HCT116 (cell line): ENCODE measurements at regions not wholly inside any gene's neighbourhood (a gene's known extent, or its start where the extent isn't known, plus 50 kb on each side); places are given as distances from the start of the nearest gene placed in this dataset.

Experiments
- ATAC-seq: fragments of 200-7000 bp; cut with Tn5 transposase; 2 replicates; pipeline ENCODE4 v1.9.1; 2020; ENCODE audit warnings: mild to moderate bottlenecking, moderate library complexity
- BruUV-seq: library from RNA; stranded (reverse); fragments of 400-500 nt; replicated peaks from 2 replicates; lab custom pipeline; 2021; lab: Mats Ljungman, UMichigan
- CTCF ChIA-PET: fragments of 300-600 bp; sonication (Branson Sonifier 250); formaldehyde crosslinking; loops from one replicate; lab custom pipeline; 2021; ENCODE audit warnings: antibody characterized with exemption; lab: Charles Lee
- POLR2A ChIA-PET: fragments of 300-600, 350-600 bp; sonication (Branson Sonifier 250); formaldehyde crosslinking; loops from one replicate; lab custom pipeline; 2021; ENCODE audit warnings: antibody characterized with exemption; lab: Charles Lee
- RAD21 ChIA-PET, 2 experiments: fragments of 300-600 bp; sonication (Branson Sonifier 250); formaldehyde crosslinking; loops; one replicate each; lab custom pipeline; 2023; ENCODE audit warnings: low total read pairs in 2 of 2; ENCODE audit not compliant: uncharacterized antibody in 2 of 2, unreplicated experiment in 2 of 2, low non-redundant PET in 1 of 2; lab: Charles Lee
- DNase-seq: peaks from one replicate; pipeline ENCODE4 v3.0.0-alpha.2; 2010; ENCODE audit warnings: low read depth, low spot score
- H2AFZ ChIP-seq: fragments of 200-600 bp; shearing (Covaris generic), sonication (generic); 2 replicates; pipeline ENCODE4 v1.6.1; 2017; ENCODE audit warnings: low read depth, mixed run types, mixed read lengths, antibody characterized with exemption, low read length; ENCODE audit not compliant: poor library complexity, severe bottlenecking
- H3K27ac ChIP-seq: 2 replicates; pipeline ENCODE4 v1.5.1; 2012; ENCODE audit warnings: low read depth, low read length
- H3K27me3 ChIP-seq: fragments of 200-600 bp; sonication (generic); 2 replicates; pipeline ENCODE4 v1.6.1; 2016; ENCODE audit warnings: mixed run types, low read length, mixed read lengths; ENCODE audit not compliant: insufficient read depth
- H3K36me3 ChIP-seq, 2 experiments: fragments of 200-500 bp in 1 of 2; fragments of 200-600 bp in 1 of 2; sonication (Bioruptor generic) in 1 of 2; sonication (generic) in 1 of 2; 2 replicates each; pipeline versions ENCODE4 v1.5.1 to v1.6.1; 2014 to 2016; ENCODE audit warnings: low read length in 2 of 2, inconsistent platforms in 1 of 2, mixed read lengths in 1 of 2, mixed run types in 1 of 2; ENCODE audit not compliant: insufficient read depth in 2 of 2, control insufficient read depth in 1 of 2
- H3K4me1 ChIP-seq, 2 experiments: fragments of 200-600 bp in 1 of 2; sonication (generic) in 1 of 2; 2 replicates each; pipeline versions ENCODE4 v1.5.1 to v1.6.1; 2012 to 2017; ENCODE audit warnings: low read length in 2 of 2, inconsistent platforms in 1 of 2, mild to moderate bottlenecking in 1 of 2, mixed read lengths in 1 of 2, mixed run types in 1 of 2, moderate library complexity in 1 of 2; ENCODE audit not compliant: insufficient read depth in 2 of 2, control insufficient read depth in 1 of 2
- H3K4me2 ChIP-seq: fragments of 200-600 bp; sonication (generic); 2 replicates; pipeline ENCODE4 v1.6.1; 2017; ENCODE audit warnings: mixed run types, low read length, mixed read lengths
- H3K4me3 ChIP-seq, 2 experiments: fragments of 200-600 bp in 1 of 2; sonication (generic) in 1 of 2; replicated peaks in 1 of 2; 2 replicates each; pipeline ENCODE4 v1.5.1; 2011 to 2016; ENCODE audit warnings: low read length in 2 of 2, control low read depth in 1 of 2, low read depth in 1 of 2, mild to moderate bottlenecking in 1 of 2, mixed read lengths in 1 of 2, mixed run types in 1 of 2
- H3K79me2 ChIP-seq: fragments of 200-600 bp; sonication (generic); 2 replicates; pipeline ENCODE4 v1.6.1; 2017; ENCODE audit warnings: mild to moderate bottlenecking, mixed run types, low read length, moderate library complexity, mixed read lengths; ENCODE audit not compliant: insufficient read depth
- H3K9ac ChIP-seq: fragments of 200-600 bp; sonication (generic); 2 replicates; pipeline ENCODE4 v1.6.1; 2016; ENCODE audit warnings: low read length, mixed read lengths
- H3K9me2 ChIP-seq: fragments of 200-600 bp; sonication (generic), shearing (Covaris generic); 2 replicates; pipeline ENCODE4 v1.6.1; 2017; ENCODE audit warnings: mixed run types, mild to moderate bottlenecking, moderate library complexity; ENCODE audit not compliant: insufficient read depth
- H3K9me3 ChIP-seq, 2 experiments: fragments of 200-500 bp in 1 of 2; fragments of 200-600 bp in 1 of 2; sonication (Bioruptor generic) in 1 of 2; sonication (generic) in 1 of 2; 2 replicates each; pipeline ENCODE4 v1.6.1; 2014 to 2017; ENCODE audit warnings: low read length in 2 of 2, mixed read lengths in 2 of 2, inconsistent platforms in 1 of 2, low read depth in 1 of 2, mild to moderate bottlenecking in 1 of 2, mixed run types in 1 of 2, moderate library complexity in 1 of 2; ENCODE audit not compliant: control insufficient read depth in 1 of 2, insufficient read depth in 1 of 2
- H4K20me1 ChIP-seq: fragments of 200-600 bp; sonication (generic), shearing (Covaris generic); 2 replicates; pipeline ENCODE4 v1.6.1; 2017; ENCODE audit warnings: mixed run types, mild to moderate bottlenecking, moderate library complexity; ENCODE audit not compliant: insufficient read depth
- EZH2 ChIP-seq: fragments of 200-600 bp; sonication (generic); IDR thresholded peaks from 2 replicates; pipeline ENCODE4 v1.6.1; 2017; ENCODE audit warnings: antibody characterized with exemption, mixed run types
- FOSL1 ChIP-seq: IDR thresholded peaks from 2 replicates; pipeline ENCODE4 v1.6.1; 2012; ENCODE audit warnings: low read depth
- JUND ChIP-seq: IDR thresholded peaks from 2 replicates; pipeline ENCODE4 v1.6.1; 2012
- MAX ChIP-seq: IDR thresholded peaks from 2 replicates; pipeline ENCODE4 v1.6.1; 2012
- POLR2AphosphoS5 ChIP-seq: IDR thresholded peaks from 2 replicates; pipeline ENCODE4 v1.6.1; 2011; ENCODE audit warnings: mild to moderate bottlenecking, low read depth, low read length, moderate library complexity
- REST ChIP-seq: IDR thresholded peaks from 2 replicates; pipeline ENCODE4 v1.6.1; 2012; ENCODE audit warnings: low read depth
- SRF ChIP-seq: IDR thresholded peaks from 2 replicates; pipeline ENCODE4 v1.6.1; 2012; ENCODE audit warnings: low read depth
- TCF7L2 ChIP-seq: IDR thresholded peaks from 2 replicates; pipeline ENCODE4 v1.7.0; 2011; ENCODE audit warnings: borderline replicate concordance, inconsistent platforms; ENCODE audit not compliant: insufficient read depth, insufficient read length; ENCODE audit errors: extremely low read depth
- YY1 ChIP-seq: IDR thresholded peaks from 2 replicates; pipeline ENCODE4 v1.6.1; 2011; ENCODE audit warnings: low read length, low read depth, moderate library complexity, mild to moderate bottlenecking; ENCODE audit not compliant: insufficient replicate concordance; ENCODE audit errors: extremely low read depth
- ZBTB33 ChIP-seq: IDR thresholded peaks from 2 replicates; pipeline ENCODE4 v1.6.1; 2011; ENCODE audit warnings: mild to moderate bottlenecking, low read length, moderate library complexity; ENCODE audit not compliant: insufficient replicate concordance; ENCODE audit errors: extremely low read depth
- ZNF274 ChIP-seq: fragments of 200-500 bp; sonication (Bioruptor generic); IDR thresholded peaks from 2 replicates; pipeline ENCODE4 v1.6.1; 2014; ENCODE audit warnings: mild to moderate bottlenecking, low read depth, low read length, inconsistent platforms
- intact Hi-C: fragments of 100-400 bp; cut with micrococcal nuclease; formaldehyde crosslinking; loops from 2 replicates; pipeline ENCODE4 v1.10.0; 2022

GRCh38 chr14:84544486-84545131, 985.3 kb upstream of the FLRT2 start:
- no peak overlapping the region for H2AFZ ChIP-seq
- H3K4me2 ChIP-seq = no peak overlapping the region
- H3K36me3 ChIP-seq = no peaks in the 10 kb centered on the region
- CTCF ChIA-PET = no interaction called here
- H3K4me3 ChIP-seq = no peak overlapping the region
- BruUV-seq = no TSS peak
- ATAC-seq (no peak), DNase-seq (no peak)
- H4K20me1 ChIP-seq = no peaks in the 10 kb centered on the region
- no peak overlapping the region for H3K9ac ChIP-seq
- no peaks in the 10 kb centered on the region for H3K27me3 ChIP-seq
- intact Hi-C loops = no loop called here
- H3K4me1 ChIP-seq = no peaks in the 10 kb centered on the region
- TF ChIP-seq POLR2AphosphoS5 (no peak), JUND (no peak), SRF (no peak), FOSL1 (no peak)
- H3K9me2 ChIP-seq = no peaks in the 10 kb centered on the region
- RAD21 ChIA-PET = no interaction called here
- no peaks in the 10 kb centered on the region for H3K79me2 ChIP-seq
- H3K27ac ChIP-seq = no peak overlapping the region
- peaks cover 7 to 20% of the 10 kb centered on the region in 2 experiments; a peak in 2 of 4 replicates for H3K9me3 ChIP-seq
- POLR2A ChIA-PET = no interaction called here

- ChIA-PET CTCF (no interaction called here), POLR2A (no interaction called here), RAD21 (no interaction called here)
- BruUV-seq = no TSS peak
- Histone ChIP-seq H3K9me2 (no peaks in the 10 kb centered on the region), H4K20me1 (no peaks in the 10 kb centered on the region), H3K4me3 (no peak overlapping the region), H3K4me2 (no peak overlapping the region), H2AFZ (no peak overlapping the region), H3K27me3 (no peaks in the 10 kb centered on the region), H3K9ac (no peak overlapping the region), H3K36me3 (no peaks in the 10 kb centered on the region), H3K79me2 (no peaks in the 10 kb centered on the region), H3K27ac (no peak overlapping the region), H3K9me3 (peaks cover 7 to 30% of the 10 kb centered on the region in 2 experiments; a peak in 2 of 4 replicates), H3K4me1 (no peaks in the 10 kb centered on the region)
- intact Hi-C loops = no loop called here
- DNase-seq = no peak
- ATAC-seq = no peak
- TF ChIP-seq EZH2 = no peak
- TF ChIP-seq MAX = no peak
- TF ChIP-seq ZBTB33 = no peak
- TF ChIP-seq REST = no peak
- no peak for TF ChIP-seq TCF7L2
- TF ChIP-seq YY1 = no peak
- no peak for TF ChIP-seq ZNF274
These were observed 983.7 kb upstream of the FLRT2 start for GRCh38 chr14:84546236-84546635.
